K562 (cell line): ENCODE measurements at regions not wholly inside any gene's neighbourhood (a gene's known extent, or its start where the extent isn't known, plus 50 kb on each side); places are given as distances from the start of the nearest gene placed in this dataset.

Experiments used
- ZNF12 ChIP-seq: sonication (generic); formaldehyde crosslinking; IDR thresholded peaks from 2 replicates; pipeline ENCODE4 v1.4.0; 2020; ENCODE audit warnings: mild to moderate bottlenecking, missing genetic modification reagents
- ZNF121 ChIP-seq: sonication (generic); formaldehyde crosslinking; conservative IDR thresholded peaks from 2 replicates; pipeline ENCODE4 v1.8.0; 2022; ENCODE audit warnings: missing genetic modification reagents
- TF ChIP-seq, protein P1 (sequence below): fragments of 450-650 bp; IDR thresholded peaks from 2 replicates; pipeline ENCODE4 v1.6.1; 2016; ENCODE audit warnings: mild to moderate bottlenecking, moderate library complexity

- TF ChIP-seq ZNF121 (no peak), ZNF12 (CRISPR knock-in tag) (no peak)
- TF ChIP-seq, protein P1, sequence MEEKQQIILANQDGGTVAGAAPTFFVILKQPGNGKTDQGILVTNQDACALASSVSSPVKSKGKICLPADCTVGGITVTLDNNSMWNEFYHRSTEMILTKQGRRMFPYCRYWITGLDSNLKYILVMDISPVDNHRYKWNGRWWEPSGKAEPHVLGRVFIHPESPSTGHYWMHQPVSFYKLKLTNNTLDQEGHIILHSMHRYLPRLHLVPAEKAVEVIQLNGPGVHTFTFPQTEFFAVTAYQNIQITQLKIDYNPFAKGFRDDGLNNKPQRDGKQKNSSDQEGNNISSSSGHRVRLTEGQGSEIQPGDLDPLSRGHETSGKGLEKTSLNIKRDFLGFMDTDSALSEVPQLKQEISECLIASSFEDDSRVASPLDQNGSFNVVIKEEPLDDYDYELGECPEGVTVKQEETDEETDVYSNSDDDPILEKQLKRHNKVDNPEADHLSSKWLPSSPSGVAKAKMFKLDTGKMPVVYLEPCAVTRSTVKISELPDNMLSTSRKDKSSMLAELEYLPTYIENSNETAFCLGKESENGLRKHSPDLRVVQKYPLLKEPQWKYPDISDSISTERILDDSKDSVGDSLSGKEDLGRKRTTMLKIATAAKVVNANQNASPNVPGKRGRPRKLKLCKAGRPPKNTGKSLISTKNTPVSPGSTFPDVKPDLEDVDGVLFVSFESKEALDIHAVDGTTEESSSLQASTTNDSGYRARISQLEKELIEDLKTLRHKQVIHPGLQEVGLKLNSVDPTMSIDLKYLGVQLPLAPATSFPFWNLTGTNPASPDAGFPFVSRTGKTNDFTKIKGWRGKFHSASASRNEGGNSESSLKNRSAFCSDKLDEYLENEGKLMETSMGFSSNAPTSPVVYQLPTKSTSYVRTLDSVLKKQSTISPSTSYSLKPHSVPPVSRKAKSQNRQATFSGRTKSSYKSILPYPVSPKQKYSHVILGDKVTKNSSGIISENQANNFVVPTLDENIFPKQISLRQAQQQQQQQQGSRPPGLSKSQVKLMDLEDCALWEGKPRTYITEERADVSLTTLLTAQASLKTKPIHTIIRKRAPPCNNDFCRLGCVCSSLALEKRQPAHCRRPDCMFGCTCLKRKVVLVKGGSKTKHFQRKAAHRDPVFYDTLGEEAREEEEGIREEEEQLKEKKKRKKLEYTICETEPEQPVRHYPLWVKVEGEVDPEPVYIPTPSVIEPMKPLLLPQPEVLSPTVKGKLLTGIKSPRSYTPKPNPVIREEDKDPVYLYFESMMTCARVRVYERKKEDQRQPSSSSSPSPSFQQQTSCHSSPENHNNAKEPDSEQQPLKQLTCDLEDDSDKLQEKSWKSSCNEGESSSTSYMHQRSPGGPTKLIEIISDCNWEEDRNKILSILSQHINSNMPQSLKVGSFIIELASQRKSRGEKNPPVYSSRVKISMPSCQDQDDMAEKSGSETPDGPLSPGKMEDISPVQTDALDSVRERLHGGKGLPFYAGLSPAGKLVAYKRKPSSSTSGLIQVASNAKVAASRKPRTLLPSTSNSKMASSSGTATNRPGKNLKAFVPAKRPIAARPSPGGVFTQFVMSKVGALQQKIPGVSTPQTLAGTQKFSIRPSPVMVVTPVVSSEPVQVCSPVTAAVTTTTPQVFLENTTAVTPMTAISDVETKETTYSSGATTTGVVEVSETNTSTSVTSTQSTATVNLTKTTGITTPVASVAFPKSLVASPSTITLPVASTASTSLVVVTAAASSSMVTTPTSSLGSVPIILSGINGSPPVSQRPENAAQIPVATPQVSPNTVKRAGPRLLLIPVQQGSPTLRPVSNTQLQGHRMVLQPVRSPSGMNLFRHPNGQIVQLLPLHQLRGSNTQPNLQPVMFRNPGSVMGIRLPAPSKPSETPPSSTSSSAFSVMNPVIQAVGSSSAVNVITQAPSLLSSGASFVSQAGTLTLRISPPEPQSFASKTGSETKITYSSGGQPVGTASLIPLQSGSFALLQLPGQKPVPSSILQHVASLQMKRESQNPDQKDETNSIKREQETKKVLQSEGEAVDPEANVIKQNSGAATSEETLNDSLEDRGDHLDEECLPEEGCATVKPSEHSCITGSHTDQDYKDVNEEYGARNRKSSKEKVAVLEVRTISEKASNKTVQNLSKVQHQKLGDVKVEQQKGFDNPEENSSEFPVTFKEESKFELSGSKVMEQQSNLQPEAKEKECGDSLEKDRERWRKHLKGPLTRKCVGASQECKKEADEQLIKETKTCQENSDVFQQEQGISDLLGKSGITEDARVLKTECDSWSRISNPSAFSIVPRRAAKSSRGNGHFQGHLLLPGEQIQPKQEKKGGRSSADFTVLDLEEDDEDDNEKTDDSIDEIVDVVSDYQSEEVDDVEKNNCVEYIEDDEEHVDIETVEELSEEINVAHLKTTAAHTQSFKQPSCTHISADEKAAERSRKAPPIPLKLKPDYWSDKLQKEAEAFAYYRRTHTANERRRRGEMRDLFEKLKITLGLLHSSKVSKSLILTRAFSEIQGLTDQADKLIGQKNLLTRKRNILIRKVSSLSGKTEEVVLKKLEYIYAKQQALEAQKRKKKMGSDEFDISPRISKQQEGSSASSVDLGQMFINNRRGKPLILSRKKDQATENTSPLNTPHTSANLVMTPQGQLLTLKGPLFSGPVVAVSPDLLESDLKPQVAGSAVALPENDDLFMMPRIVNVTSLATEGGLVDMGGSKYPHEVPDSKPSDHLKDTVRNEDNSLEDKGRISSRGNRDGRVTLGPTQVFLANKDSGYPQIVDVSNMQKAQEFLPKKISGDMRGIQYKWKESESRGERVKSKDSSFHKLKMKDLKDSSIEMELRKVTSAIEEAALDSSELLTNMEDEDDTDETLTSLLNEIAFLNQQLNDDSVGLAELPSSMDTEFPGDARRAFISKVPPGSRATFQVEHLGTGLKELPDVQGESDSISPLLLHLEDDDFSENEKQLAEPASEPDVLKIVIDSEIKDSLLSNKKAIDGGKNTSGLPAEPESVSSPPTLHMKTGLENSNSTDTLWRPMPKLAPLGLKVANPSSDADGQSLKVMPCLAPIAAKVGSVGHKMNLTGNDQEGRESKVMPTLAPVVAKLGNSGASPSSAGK, result no peak
- TF ChIP-seq, all 486 proteins: peak for 7
These were observed 529.0 kb downstream of the KCNJ18 start (continued) for GRCh38 chr17:22221344-22221743.
